ENCODE measurements at regions not wholly inside any gene's neighbourhood (a gene's known extent, or its start where the extent isn't known, plus 50 kb on each side); places are given as distances from the start of the nearest gene placed in this dataset.

- no CpG with 5 or more reads among the region's 2 CpGs for WGBS (ENCODE audit: extremely low coverage, insufficient read length, low lambda C conversion rate)
- Histone ChIP-seq H2BK5ac (ENCODE audit: insufficient read length, low read length) (no peak overlapping the region), H2AK5ac (ENCODE audit: insufficient read length, low read length) (no peak overlapping the region), H3K56ac (ENCODE audit: insufficient read length, low read depth, low read length) (no peak overlapping the region), H3K4ac (ENCODE audit: low read depth, low read length) (no peak overlapping the region), H2BK20ac (ENCODE audit: low read depth, low read length, poor library complexity, severe bottlenecking) (no peak overlapping the region), H2BK120ac (ENCODE audit: low read depth, low read length, poor library complexity, severe bottlenecking) (no peak overlapping the region), H3K27ac (ENCODE audit: insufficient read length, low read depth, low read length) (no peak overlapping the region), H3K27me3 (ENCODE audit: insufficient read depth, low read length) (no peaks in the 10 kb centered on the region), H3K9ac (ENCODE audit: extremely low read depth, insufficient read length, low read length) (no peak overlapping the region), H3K9me3 (ENCODE audit: control insufficient read depth, low read depth, low read length) (no peaks in the 10 kb centered on the region), H4K8ac (replicated peaks; ENCODE audit: insufficient read length, low read depth, low read length) (no peak overlapping the region), H2AFZ (ENCODE audit: low read length) (no peak overlapping the region), H3K4me1 (ENCODE audit: insufficient read depth, low read length) (no peaks in the 10 kb centered on the region), H4K91ac (ENCODE audit: insufficient read length, low read depth, low read length) (no peak overlapping the region), H3T11ph (ENCODE audit: low read length) (no peak overlapping the region), H3K18ac (ENCODE audit: insufficient read length, low read depth, low read length) (no peak overlapping the region), H3K23me2 (ENCODE audit: insufficient read length, low read depth, low read length, poor library complexity, severe bottlenecking) (no peaks in the 10 kb centered on the region), H3K23ac (ENCODE audit: insufficient read length, low read depth, low read length) (no peak overlapping the region), H2BK12ac (ENCODE audit: insufficient read length, low read depth, low read length) (no peak overlapping the region), H3K14ac (ENCODE audit: insufficient read depth, low read length) (no peak overlapping the region), H3K4me2 (ENCODE audit: insufficient read depth, insufficient read length, low read length) (no peak overlapping the region), H4K5ac (ENCODE audit: insufficient read length, low read depth, low read length) (no peak overlapping the region), H3K79me1 (ENCODE audit: insufficient read depth, low read depth, low read length, poor library complexity, severe bottlenecking) (no peaks in the 10 kb centered on the region), H4K20me1 (ENCODE audit: control insufficient read depth, insufficient read depth, insufficient read length) (no peaks in the 10 kb centered on the region), H3K79me2 (ENCODE audit: insufficient read depth, low read length) (no peaks in the 10 kb centered on the region), H2BK15ac (ENCODE audit: low read depth, low read length) (no peak overlapping the region)
- Mint-ChIP-seq H3K4me1 (peaks cover 6 to 11% of the 10 kb centered on the region in 2 experiments; a peak in 2 of 4 replicates), H3K27ac (no peak overlapping the region), H3K4me3 (no peak overlapping the region), H3K36me3 (ENCODE audit: insufficient read depth in 1 of 3, low read depth in 3 of 3) (peaks cover 0 to 3% (median 0%) of the 10 kb centered on the region in 3 experiments; a peak in 1 of 7 replicates), H3K9me3 (0 out of 5 replicates have a peak, but pooled peaks cover 0 to 2% of the 10 kb centered on the region in 2 experiments), H3K27me3 (ENCODE audit: low read depth) (no peaks in the 10 kb centered on the region)
- no peak for TF ChIP-seq CTCF (conservative IDR thresholded peaks at IDR 0.05)
- no peak for DNase-seq
Observed at GRCh38 chr2:180247658-180248057, 240.6 kb upstream of the CWC22 start.

Measured in H9 (cell line).